Osteocyte (in vitro differentiated cells): ENCODE measurements at regions not wholly inside any gene's neighbourhood (a gene's known extent, or its start where the extent isn't known, plus 50 kb on each side); places are given as distances from the start of the nearest gene placed in this dataset.

Source experiments
- DNase-seq: peaks from one replicate; pipeline ENCODE4 v3.0.0; 2021; ENCODE audit warnings: mixed read lengths; ENCODE audit not compliant: unreplicated experiment; ENCODE audit errors: extremely low spot score
- H3K27ac Mint-ChIP-seq: one replicate; pipeline ENCODE4 v1.8.0; 2021; ENCODE audit warnings: mild to moderate bottlenecking, mixed read lengths; ENCODE audit not compliant: unreplicated experiment
- H3K27me3 Mint-ChIP-seq: one replicate; pipeline ENCODE4 v1.8.0; 2021; ENCODE audit warnings: mixed read lengths; ENCODE audit not compliant: unreplicated experiment
- H3K36me3 Mint-ChIP-seq: one replicate; pipeline ENCODE4 v1.8.0; 2021; ENCODE audit warnings: mixed read lengths; ENCODE audit not compliant: unreplicated experiment
- H3K4me1 Mint-ChIP-seq: one replicate; pipeline ENCODE4 v1.8.0; 2021; ENCODE audit warnings: mixed read lengths; ENCODE audit not compliant: unreplicated experiment
- H3K4me3 Mint-ChIP-seq: one replicate; pipeline ENCODE4 v1.8.0; 2021; ENCODE audit warnings: mild to moderate bottlenecking, moderate library complexity, mixed read lengths; ENCODE audit not compliant: unreplicated experiment
- H3K9me3 Mint-ChIP-seq: one replicate; pipeline ENCODE4 v1.8.0; 2021; ENCODE audit warnings: mixed read lengths; ENCODE audit not compliant: unreplicated experiment
- CTCF ChIP-seq: fragments of 200-600 bp; sonication (generic); IDR thresholded peaks from 2 replicates; pipeline ENCODE4 v1.5.0; 2021; ENCODE audit warnings: antibody characterized with exemption, mild to moderate bottlenecking, moderate library complexity

- DNase-seq, result no peak
- no peak for TF ChIP-seq CTCF
Observed at GRCh38 chr15:46409841-46410301, 775.0 kb downstream of the SQOR start.

GRCh38 chr15:46410705-46411104 is 775.9 kb downstream of the SQOR start:
- H3K9me3 Mint-ChIP-seq, result peaks cover 9% of the 10 kb centered on the region
- H3K4me3 Mint-ChIP-seq, result no peak overlapping the region
- no peaks in the 10 kb centered on the region for H3K4me1 Mint-ChIP-seq
- no peaks in the 10 kb centered on the region for H3K36me3 Mint-ChIP-seq
- no peaks in the 10 kb centered on the region for H3K27me3 Mint-ChIP-seq
- no peak for TF ChIP-seq CTCF
- H3K27ac Mint-ChIP-seq, result no peak overlapping the region
- no peak for DNase-seq

More at GRCh38 chr15:46409841-46410301, 775.0 kb downstream of the SQOR start:
- Mint-ChIP-seq H3K27ac (no peak overlapping the region), H3K9me3 (peaks cover 3% of the 10 kb centered on the region), H3K36me3 (no peaks in the 10 kb centered on the region), H3K4me3 (no peak overlapping the region), H3K4me1 (no peaks in the 10 kb centered on the region), H3K27me3 (no peaks in the 10 kb centered on the region)

GRCh38 chr15:46411900-46412299 is 777.1 kb downstream of the SQOR start:
- Mint-ChIP-seq H3K27me3 (no peaks in the 10 kb centered on the region), H3K36me3 (no peaks in the 10 kb centered on the region), H3K27ac (no peak overlapping the region), H3K4me3 (no peak overlapping the region), H3K4me1 (no peaks in the 10 kb centered on the region), H3K9me3 (peaks cover 9% of the 10 kb centered on the region)
- no peak for DNase-seq
- no peak for TF ChIP-seq CTCF

GRCh38 chr15:46413799-46414198 is 779.0 kb downstream of the SQOR start:
- Mint-ChIP-seq H3K27ac (no peak overlapping the region), H3K4me1 (no peaks in the 10 kb centered on the region), H3K27me3 (no peaks in the 10 kb centered on the region), H3K9me3 (peaks cover 9% of the 10 kb centered on the region), H3K4me3 (no peak overlapping the region), H3K36me3 (no peaks in the 10 kb centered on the region)
- DNase-seq, result no peak
- no peak for TF ChIP-seq CTCF

- H3K27ac Mint-ChIP-seq, result no peak overlapping the region
- H3K27me3 Mint-ChIP-seq, result no peaks in the 10 kb centered on the region
- no peak for TF ChIP-seq CTCF
- H3K36me3 Mint-ChIP-seq, result no peaks in the 10 kb centered on the region
- H3K4me1 Mint-ChIP-seq, result no peaks in the 10 kb centered on the region
- no peak for DNase-seq
- H3K9me3 Mint-ChIP-seq, result peaks cover 20% of the 10 kb centered on the region
- H3K4me3 Mint-ChIP-seq, result no peak overlapping the region
Observed at GRCh38 chr15:46416544-46416943, 781.7 kb downstream of the SQOR start.
